GM12865 (cell line): ENCODE measurements at regions not wholly inside any gene's neighbourhood (a gene's known extent, or its start where the extent isn't known, plus 50 kb on each side); places are given as distances from the start of the nearest gene placed in this dataset.

Source experiments
- DNase-seq: peaks from one replicate; pipeline ENCODE4 v3.0.0; 2010; ENCODE audit warnings: low read depth
- H3K4me3 ChIP-seq: 2 replicates; pipeline ENCODE4 v1.5.1; 2011; ENCODE audit warnings: mild to moderate bottlenecking, low read depth, low read length, control low read depth
- CTCF ChIP-seq: IDR thresholded peaks from 2 replicates; pipeline ENCODE4 v1.5.1; 2011; ENCODE audit warnings: low read length, control low read depth, low read depth, inconsistent platforms; ENCODE audit not compliant: insufficient read depth; ENCODE audit errors: missing control alignments

DNA sequence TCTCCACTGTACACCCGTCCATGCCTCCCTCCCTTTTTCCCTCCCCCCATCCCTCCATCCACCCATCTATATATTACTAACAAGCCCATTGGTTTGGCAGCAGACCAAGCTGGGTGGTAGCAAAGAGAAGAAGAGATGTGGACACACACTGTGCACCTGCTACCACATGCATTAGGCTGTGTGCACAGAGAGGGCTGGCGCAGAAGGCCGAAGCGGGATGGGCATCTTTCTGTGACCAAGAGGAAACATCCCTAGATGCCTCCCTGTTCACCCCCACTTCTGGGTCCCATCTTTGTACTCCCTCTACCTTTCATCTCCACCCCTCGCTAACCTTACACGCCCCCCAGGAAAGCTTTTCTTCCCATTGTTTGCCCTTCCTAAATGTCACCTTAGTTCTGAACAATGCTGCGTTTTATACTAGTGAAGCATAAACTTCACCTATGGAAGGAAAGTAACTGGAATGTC is 64.9 kb upstream of the AFDN start:
- DNase-seq = no peak
- no peak overlapping the region for H3K4me3 ChIP-seq
- TF ChIP-seq CTCF = no peak

DNA sequence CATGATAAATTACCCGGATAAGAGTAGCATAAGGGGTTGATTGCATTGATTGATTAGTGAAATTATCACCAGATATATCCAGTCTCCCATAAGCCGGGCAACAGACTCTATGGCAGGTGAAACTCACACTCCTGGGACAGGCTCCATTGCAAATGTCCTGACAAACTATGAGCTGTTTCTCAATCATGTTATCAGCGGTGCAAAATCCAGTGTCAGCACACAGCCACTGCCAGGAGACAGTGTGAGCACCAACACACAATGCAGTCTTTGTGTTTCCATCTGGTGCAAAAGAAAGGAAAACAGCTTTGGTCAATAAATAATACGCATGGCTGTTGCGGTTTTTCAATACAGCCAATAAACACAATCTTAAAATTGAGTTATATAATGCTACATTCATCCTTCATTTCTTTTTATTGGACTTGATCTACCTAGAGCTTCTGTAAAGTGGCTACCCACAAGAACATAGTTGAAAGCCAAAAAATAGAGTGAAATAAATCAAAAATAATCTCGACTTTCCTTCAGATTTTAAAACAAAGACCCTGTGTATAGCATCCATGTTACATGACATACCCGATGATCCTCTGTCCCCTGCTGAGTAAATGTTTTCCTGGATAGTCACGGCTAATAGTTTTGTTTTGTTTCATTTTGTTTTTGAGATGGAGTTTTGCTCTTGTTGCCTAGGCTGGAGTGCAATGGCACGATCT is 64.3 kb upstream of the AFDN start:
- H3K4me3 ChIP-seq = no peak overlapping the region
- no peak for TF ChIP-seq CTCF
- no peak for DNase-seq

- H3K4me3 ChIP-seq = no peak overlapping the region
- DNase-seq = no peak
- TF ChIP-seq CTCF = no peak
Measured at GRCh38 chr6:167763056-167763944, 63.4 kb upstream of the AFDN start.

DNA sequence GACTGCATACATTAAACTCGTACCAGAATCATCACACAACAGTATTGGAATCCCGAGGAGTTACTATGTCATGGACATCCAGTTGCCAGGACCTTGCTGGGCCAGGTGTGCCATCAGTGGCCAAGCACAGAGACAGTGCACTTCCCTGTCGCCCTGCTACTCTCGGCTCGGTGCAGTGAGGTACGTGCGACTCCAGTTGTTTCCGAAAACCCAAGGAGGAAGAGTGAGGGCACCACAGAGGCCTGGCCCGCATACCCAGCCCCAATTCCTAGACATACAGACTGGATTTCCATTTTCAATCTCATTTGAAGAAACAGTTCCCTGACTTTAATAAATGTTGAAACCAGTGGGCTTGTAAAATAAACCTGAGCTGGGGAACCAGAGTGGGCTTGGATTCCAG is 62.5 kb upstream of the AFDN start:
- DNase-seq = no peak
- TF ChIP-seq CTCF = no peak
- H3K4me3 ChIP-seq = no peak overlapping the region

DNA sequence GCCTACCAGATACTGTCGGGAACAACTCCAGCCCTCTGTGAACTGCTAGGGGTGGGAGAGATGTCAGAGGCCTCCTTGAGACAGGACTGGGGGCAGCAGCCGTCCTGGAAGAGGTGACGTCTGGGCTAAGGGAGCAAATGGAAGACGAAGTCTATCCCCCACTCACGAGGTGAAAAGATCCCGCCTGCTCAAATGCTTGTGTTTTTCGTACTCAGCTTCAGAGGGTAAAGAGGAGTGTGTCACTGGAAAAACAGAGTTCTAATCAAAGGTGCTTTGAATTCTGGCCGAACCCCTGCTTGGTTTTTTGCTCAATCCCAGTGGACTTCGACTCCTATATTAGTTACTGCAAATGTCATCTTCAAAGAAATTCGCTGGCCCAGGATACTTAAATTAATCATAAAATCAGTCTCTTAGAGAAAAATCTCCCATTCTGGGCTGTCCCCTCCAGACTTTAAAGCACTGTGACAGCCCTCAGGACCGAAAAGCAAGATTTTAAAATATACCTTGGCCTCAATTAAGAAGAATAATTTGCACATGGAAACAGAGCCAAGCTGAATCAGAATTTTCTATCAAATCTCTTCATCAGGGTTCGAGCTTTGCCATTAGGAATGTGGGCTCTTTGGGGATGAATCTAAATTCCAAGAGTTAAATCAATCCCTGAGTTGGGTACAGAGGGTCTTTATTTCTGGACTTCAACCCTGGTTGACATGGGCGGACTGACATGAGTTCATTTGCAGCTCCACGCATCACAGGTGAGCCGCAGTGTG is 61.8 kb upstream of the AFDN start:
- no peak for DNase-seq
- no peak for TF ChIP-seq CTCF

GRCh38 chr6:167766986-167767714 is 59.6 kb upstream of the AFDN start:
- H3K4me3 ChIP-seq = no peak overlapping the region
- TF ChIP-seq CTCF = no peak
- no peak for DNase-seq

More for the DNA sequence above, 61.8 kb upstream of the AFDN start:
- H3K4me3 ChIP-seq = no peak overlapping the region
